Upper lobe of right lung (tissue), 1 donor: ENCODE measurements at regions not wholly inside any gene's neighbourhood (a gene's known extent, or its start where the extent isn't known, plus 50 kb on each side); places are given as distances from the start of the nearest gene placed in this dataset.
A peak's percentile ranks its signal among the peaks of the same experiment; 100 is the strongest.

Experiments
- ATAC-seq: fragments of 200-7000 bp; cut with Tn5 transposase; one replicate; pipeline ENCODE4 v1.9.1; 2020; ENCODE audit warnings: mild to moderate bottlenecking, moderate library complexity
- DNase-seq: peaks from one replicate; pipeline ENCODE4 v3.0.0-alpha.2; 2020
- H3K27ac ChIP-seq: fragments of 200-600 bp; one replicate; pipeline ENCODE4 v1.8.0; 2022
- H3K27me3 ChIP-seq: fragments of 200-600 bp; one replicate; pipeline ENCODE4 v1.8.0; 2022; ENCODE audit warnings: mild to moderate bottlenecking
- H3K36me3 ChIP-seq: fragments of 200-600 bp; one replicate; pipeline ENCODE4 v1.8.0; 2022
- H3K4me1 ChIP-seq: fragments of 200-600 bp; one replicate; pipeline ENCODE4 v1.8.0; 2022
- H3K4me3 ChIP-seq: fragments of 200-600 bp; one replicate; pipeline ENCODE4 v1.8.0; 2022; ENCODE audit warnings: mild to moderate bottlenecking
- H3K9me3 ChIP-seq: fragments of 200-600 bp; one replicate; pipeline ENCODE4 v1.8.0; 2022
- CTCF ChIP-seq: fragments of 200-600 bp; IDR thresholded peaks from one replicate; pipeline ENCODE4 v1.8.0; 2022; ENCODE audit warnings: antibody characterized with exemption
- intact Hi-C: fragments of 100-400 bp; cut with DNase I; formaldehyde crosslinking; loops from one replicate; pipeline ENCODE4 v1.11.0; 2022
- donor health status: DM: no; HTN: yes; CAD: no; lungs with severe emphysema.

- no peak for ATAC-seq
These were observed 88.6 kb upstream of the ID2 start for GRCh38 chr2:8593243-8593642.

GRCh38 chr2:8594731-8595427 is 87.0 kb upstream of the ID2 start:
- intact Hi-C loops: no loop called here
- Histone ChIP-seq H3K9me3 (no peaks in the 10 kb centered on the region), H3K27ac (no peak overlapping the region), H3K4me1 (no peaks in the 10 kb centered on the region), H3K27me3 (no peaks in the 10 kb centered on the region), H3K4me3 (no peak overlapping the region), H3K36me3 (no peaks in the 10 kb centered on the region)
- no peak for TF ChIP-seq CTCF
- DNase-seq: peak; percentile 40
- ATAC-seq: no peak

More at GRCh38 chr2:8593243-8593642, 88.6 kb upstream of the ID2 start:
- Histone ChIP-seq H3K9me3 (no peaks in the 10 kb centered on the region), H3K27ac (no peak overlapping the region), H3K36me3 (no peaks in the 10 kb centered on the region), H3K4me1 (no peaks in the 10 kb centered on the region), H3K27me3 (no peaks in the 10 kb centered on the region), H3K4me3 (no peak overlapping the region)
- TF ChIP-seq CTCF: no peak
- DNase-seq: no peak
- intact Hi-C loops: no loop called here

GRCh38 chr2:8595428-8595805 is 86.4 kb upstream of the ID2 start:
- no peak for TF ChIP-seq CTCF

GRCh38 chr2:8595811-8596600 is 85.8 kb upstream of the ID2 start:
- Histone ChIP-seq H3K27ac (no peak overlapping the region), H3K9me3 (no peaks in the 10 kb centered on the region), H3K27me3 (no peaks in the 10 kb centered on the region), H3K36me3 (no peaks in the 10 kb centered on the region), H3K4me1 (no peaks in the 10 kb centered on the region), H3K4me3 (no peak overlapping the region)
- intact Hi-C loops: no loop called here
- no peak for ATAC-seq
- TF ChIP-seq CTCF: no peak
- DNase-seq: peak; percentile 60

More at GRCh38 chr2:8595428-8595805, 86.4 kb upstream of the ID2 start:
- no peaks in the 10 kb centered on the region for H3K4me1 ChIP-seq
- no peak for ATAC-seq
- H3K27me3 ChIP-seq: no peaks in the 10 kb centered on the region
- H3K4me3 ChIP-seq: no peak overlapping the region
- intact Hi-C loops: no loop called here
- H3K9me3 ChIP-seq: no peaks in the 10 kb centered on the region
- peak; percentile 60 for DNase-seq
- H3K27ac ChIP-seq: no peak overlapping the region
- no peaks in the 10 kb centered on the region for H3K36me3 ChIP-seq

- no peaks in the 10 kb centered on the region for H3K36me3 ChIP-seq
- H3K27me3 ChIP-seq: no peaks in the 10 kb centered on the region
- no peak overlapping the region for H3K4me3 ChIP-seq
- no peak for DNase-seq
- no peak overlapping the region for H3K27ac ChIP-seq
- intact Hi-C loops: no loop called here
- no peak for TF ChIP-seq CTCF
- no peaks in the 10 kb centered on the region for H3K4me1 ChIP-seq
- no peaks in the 10 kb centered on the region for H3K9me3 ChIP-seq
- ATAC-seq: no peak
These were observed 84.8 kb upstream of the ID2 start for GRCh38 chr2:8597094-8597493.
